ENCODE measurements at regions not wholly inside any gene's neighbourhood (a gene's known extent, or its start where the extent isn't known, plus 50 kb on each side); places are given as distances from the start of the nearest gene placed in this dataset.

- no peak for DNase-seq
These were observed 71.3 kb upstream of the ENOX2 start for GRCh38 chrX:130974323-130974722.

GRCh38 chrX:130975947-130976346 is 72.9 kb upstream of the ENOX2 start:
- DNase-seq = peak; percentile 7

GRCh38 chrX:130981836-130982235 is 76.3 kb upstream of the ARHGAP36 start:
- no peak for DNase-seq

GRCh38 chrX:130984782-130985181 is 73.4 kb upstream of the ARHGAP36 start:
- no peak for DNase-seq

GRCh38 chrX:130987241-130987640 is 70.9 kb upstream of the ARHGAP36 start:
- DNase-seq = no peak

- DNase-seq = no peak
These were observed 67.4 kb upstream of the ARHGAP36 start for GRCh38 chrX:130990723-130991122.

GRCh38 chrX:130994671-130995070 is 63.5 kb upstream of the ARHGAP36 start:
- no peak for DNase-seq

- no peak for DNase-seq
These were observed 62.7 kb upstream of the ARHGAP36 start for GRCh38 chrX:130995439-130995838.

GRCh38 chrX:130997314-130997713 is 60.8 kb upstream of the ARHGAP36 start:
- no peak for DNase-seq

GRCh38 chrX:130999360-130999759 is 58.8 kb upstream of the ARHGAP36 start:
- DNase-seq = no peak
